ENCODE measurements at regions not wholly inside any gene's neighbourhood (a gene's known extent, or its start where the extent isn't known, plus 50 kb on each side); places are given as distances from the start of the nearest gene placed in this dataset.

- no peak for DNase-seq (ENCODE audit: low read depth, low spot score)
- Mint-ChIP-seq H3K36me3 (ENCODE audit: low read depth) (no peaks in the 10 kb centered on the region), H3K27me3 (ENCODE audit: low read depth) (no peaks in the 10 kb centered on the region), H3K4me3 (no peak overlapping the region), H3K9me3 (peaks cover under 1% of the 10 kb centered on the region), H3K27ac (ENCODE audit: unreplicated experiment) (no peak overlapping the region), H3K4me1 (peaks cover 16% of the 10 kb centered on the region)
- TF ChIP-seq, protein P1, sequence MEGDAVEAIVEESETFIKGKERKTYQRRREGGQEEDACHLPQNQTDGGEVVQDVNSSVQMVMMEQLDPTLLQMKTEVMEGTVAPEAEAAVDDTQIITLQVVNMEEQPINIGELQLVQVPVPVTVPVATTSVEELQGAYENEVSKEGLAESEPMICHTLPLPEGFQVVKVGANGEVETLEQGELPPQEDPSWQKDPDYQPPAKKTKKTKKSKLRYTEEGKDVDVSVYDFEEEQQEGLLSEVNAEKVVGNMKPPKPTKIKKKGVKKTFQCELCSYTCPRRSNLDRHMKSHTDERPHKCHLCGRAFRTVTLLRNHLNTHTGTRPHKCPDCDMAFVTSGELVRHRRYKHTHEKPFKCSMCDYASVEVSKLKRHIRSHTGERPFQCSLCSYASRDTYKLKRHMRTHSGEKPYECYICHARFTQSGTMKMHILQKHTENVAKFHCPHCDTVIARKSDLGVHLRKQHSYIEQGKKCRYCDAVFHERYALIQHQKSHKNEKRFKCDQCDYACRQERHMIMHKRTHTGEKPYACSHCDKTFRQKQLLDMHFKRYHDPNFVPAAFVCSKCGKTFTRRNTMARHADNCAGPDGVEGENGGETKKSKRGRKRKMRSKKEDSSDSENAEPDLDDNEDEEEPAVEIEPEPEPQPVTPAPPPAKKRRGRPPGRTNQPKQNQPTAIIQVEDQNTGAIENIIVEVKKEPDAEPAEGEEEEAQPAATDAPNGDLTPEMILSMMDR (conservative IDR thresholded peaks at IDR 0.05) = no peak
These were observed 161.2 kb downstream of the FOXO1 start for GRCh38 chr13:40505196-40505595.

Measured in neural crest cell (in vitro differentiated cells).